Heart right ventricle (tissue), 16 donors: ENCODE measurements at regions not wholly inside any gene's neighbourhood (a gene's known extent, or its start where the extent isn't known, plus 50 kb on each side); places are given as distances from the start of the nearest gene placed in this dataset.

Experiments
- ATAC-seq, 8 donors: fragments of 200-7000 bp; cut with Tn5 transposase; one replicate each; pipeline ENCODE4 v1.9.1; 2020; ENCODE audit warnings: mild to moderate bottlenecking in 8 of 8, moderate library complexity in 8 of 8, moderate number of reproducible peaks in 1 of 8
- DNase-seq, 2 donors: peaks; one replicate each; pipeline ENCODE4 v3.0.0-alpha.2; 2020
- H3K27ac ChIP-seq, 10 donors: fragments of 200-600 bp; sonication (generic) in 2 of 10; one replicate each; pipeline versions ENCODE4 v1.5.0 to v1.8.0; 2020 to 2022; ENCODE audit warnings: mild to moderate bottlenecking in 3 of 10
- H3K27me3 ChIP-seq, 7 donors: fragments of 200-600 bp; one replicate each; pipeline ENCODE4 v1.8.0; 2021 to 2022; ENCODE audit warnings: mild to moderate bottlenecking in 2 of 7
- H3K36me3 ChIP-seq, 9 donors: fragments of 200-600 bp; sonication (generic) in 1 of 9; one replicate each; pipeline versions ENCODE4 v1.5.0 to v1.8.0; 2020 to 2022; ENCODE audit warnings: mild to moderate bottlenecking in 2 of 9
- H3K4me1 ChIP-seq, 9 donors: fragments of 200-600 bp; sonication (generic) in 1 of 9; one replicate each; pipeline versions ENCODE4 v1.5.0 to v1.8.0; 2020 to 2022; ENCODE audit warnings: mild to moderate bottlenecking in 4 of 9
- H3K4me3 ChIP-seq, 10 donors: fragments of 200-600 bp; sonication (generic) in 2 of 10; one replicate each; pipeline versions ENCODE4 v1.5.0 to v1.8.0; 2020 to 2022; ENCODE audit warnings: mild to moderate bottlenecking in 7 of 10, moderate library complexity in 2 of 10
- H3K9me3 ChIP-seq, 11 donors: fragments of 200-600 bp in 10 of 11; sonication (generic) in 2 of 11; one replicate each; pipeline versions ENCODE4 v1.5.0 to v1.8.0; 2013 to 2022; ENCODE audit warnings: mild to moderate bottlenecking in 2 of 11, control low read depth in 1 of 11, moderate library complexity in 1 of 11
- WGBS, 2 donors: extraction: QIAGEN DNeasy Blood & Tissue Kit; methylation state at CpG; one replicate each; pipeline ENCODE4 v1.1.7; 2013; ENCODE audit warnings: inconsistent platforms in 1 of 2; 5-methylcytosine and 5-hydroxymethylcytosine counted together
- intact Hi-C, 10 donors: fragments of 100-400 bp; cut with DNase I; formaldehyde crosslinking; loops; one replicate each; pipeline versions ENCODE4 v1.11.1 to v1.14.2; 2022
- TF ChIP-seq, protein P1 (sequence below), 9 donors: fragments of 200-600 bp; sonication (generic) in 2 of 9; IDR thresholded peaks; one replicate each; pipeline versions ENCODE4 v1.5.0 to v1.8.0; 2021 to 2022; ENCODE audit warnings: antibody characterized with exemption in 9 of 9, mild to moderate bottlenecking in 5 of 9, moderate library complexity in 1 of 9
- donor health status: Arrhythmogenic right ventricular cardiomyopathy.
- donor health status: ischemic (EF 13 %, LVEDD 7.1; RV severe dilation, severe dysfunction).
- donor health status: healthy with polysubstance abuse.
- donor health status: DM: no; HTN: yes; CAD: no.
- donor health status: DM: no; HTN: no; CAD: no.
- donor health status: ischemic (EF 25% LVEDD 6.9; RV normal size, moderate dysfunction).
- donor health status: ischemic (EF 25% LVEDD 5.7; RV mildly dilated, moderate dysfunction).
- donor health status: healthy.
- donor health status: DM: yes; HTN: yes; CAD: no.
- donor health status: Ischemic cardiomyopathy.
- donor health status: ischemic (EF 35%, LVEDD 5.7; RV mildly dilated, moderate dysfunction).
- donor health status: nonischemic (EF 11% LVEDD 7.7; RV severe dilation, severe dysfunction).
- donor health status: DM: yes; HTN: yes; CAD: no.
- donor health status: PGD.
- donor health status: ischemic (EF 29% LVEDD 5.4; RV normal size, mild dysfunction).
- donor health status: nonischemic (EF 23%, LVEDD 6.1; RV moderate dilation, normal function).

DNA sequence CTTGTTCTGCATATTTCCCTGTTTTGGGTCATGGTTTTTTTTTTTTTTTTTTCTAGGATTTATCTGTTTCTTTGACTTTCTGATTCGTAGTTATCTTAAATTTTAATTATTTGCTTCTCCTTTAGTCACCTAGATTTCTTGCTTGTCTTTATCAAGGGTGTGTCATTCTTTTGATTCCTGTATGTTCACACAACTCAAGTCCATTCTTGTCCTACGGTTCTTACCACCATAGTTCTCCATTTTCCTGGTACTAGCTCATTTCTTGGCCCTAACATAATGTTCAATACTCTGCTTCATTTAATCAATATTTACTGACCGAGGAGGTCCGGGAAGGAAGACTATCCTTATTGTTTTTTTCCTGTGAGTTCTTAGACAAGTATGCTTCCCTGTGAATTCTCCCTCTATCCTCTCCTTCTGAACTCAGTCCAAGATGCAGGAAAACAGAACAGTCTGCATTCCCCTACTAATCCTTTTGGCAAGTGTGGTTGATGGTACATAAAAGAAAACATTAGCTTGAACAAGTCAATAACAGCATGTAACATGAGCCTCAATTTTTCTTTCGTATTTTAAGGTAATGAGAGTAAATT, 1346.4 kb upstream of the SEL1L start:
- DNase-seq = no peak
- Histone ChIP-seq H3K27ac (no peak overlapping the region), H3K4me1 (no peaks in the 10 kb centered on the region), H3K4me3 (no peak overlapping the region), H3K36me3 (no peaks in the 10 kb centered on the region), H3K27me3 (no peaks in the 10 kb centered on the region), H3K9me3 (peaks cover 0 to 8% (median 0%) of the 10 kb centered on the region in 11 donors)
- 72 to 81% methylated on average over 5 of the region's 5 CpGs for WGBS, 2 donors
- intact Hi-C loops = no loop called here
- ATAC-seq = no peak
- TF ChIP-seq, protein P1, sequence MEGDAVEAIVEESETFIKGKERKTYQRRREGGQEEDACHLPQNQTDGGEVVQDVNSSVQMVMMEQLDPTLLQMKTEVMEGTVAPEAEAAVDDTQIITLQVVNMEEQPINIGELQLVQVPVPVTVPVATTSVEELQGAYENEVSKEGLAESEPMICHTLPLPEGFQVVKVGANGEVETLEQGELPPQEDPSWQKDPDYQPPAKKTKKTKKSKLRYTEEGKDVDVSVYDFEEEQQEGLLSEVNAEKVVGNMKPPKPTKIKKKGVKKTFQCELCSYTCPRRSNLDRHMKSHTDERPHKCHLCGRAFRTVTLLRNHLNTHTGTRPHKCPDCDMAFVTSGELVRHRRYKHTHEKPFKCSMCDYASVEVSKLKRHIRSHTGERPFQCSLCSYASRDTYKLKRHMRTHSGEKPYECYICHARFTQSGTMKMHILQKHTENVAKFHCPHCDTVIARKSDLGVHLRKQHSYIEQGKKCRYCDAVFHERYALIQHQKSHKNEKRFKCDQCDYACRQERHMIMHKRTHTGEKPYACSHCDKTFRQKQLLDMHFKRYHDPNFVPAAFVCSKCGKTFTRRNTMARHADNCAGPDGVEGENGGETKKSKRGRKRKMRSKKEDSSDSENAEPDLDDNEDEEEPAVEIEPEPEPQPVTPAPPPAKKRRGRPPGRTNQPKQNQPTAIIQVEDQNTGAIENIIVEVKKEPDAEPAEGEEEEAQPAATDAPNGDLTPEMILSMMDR (IDR thresholded peaks at IDR 0.05) = no peak

DNA sequence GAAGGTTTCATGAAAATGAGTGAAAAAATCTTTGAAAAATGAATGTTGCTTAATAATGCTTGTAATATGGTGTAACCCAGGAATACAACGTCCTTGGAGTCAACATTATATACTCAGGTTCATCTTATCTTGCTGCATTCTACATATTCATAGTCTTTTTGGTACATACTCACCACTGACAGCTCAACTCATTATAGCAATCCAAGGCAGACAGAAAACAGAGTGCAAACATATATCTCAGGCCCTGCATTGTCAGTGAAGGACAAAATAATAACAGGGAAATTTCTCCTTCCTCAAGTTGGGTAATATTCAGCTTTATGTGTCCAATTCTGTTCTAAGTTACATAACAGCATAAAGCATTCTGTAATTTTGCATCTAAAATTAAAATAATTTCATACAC, 1353.0 kb upstream of the SEL1L start:
- no peak for DNase-seq
- 32 to 45% methylated on average over 1 of the region's 1 CpG for WGBS, 2 donors
- Histone ChIP-seq H3K36me3 (no peaks in the 10 kb centered on the region), H3K9me3 (peaks cover 0 to 14% (median 0%) of the 10 kb centered on the region in 11 donors), H3K4me3 (no peak overlapping the region), H3K27me3 (no peaks in the 10 kb centered on the region), H3K4me1 (no peaks in the 10 kb centered on the region), H3K27ac (no peak overlapping the region)
- TF ChIP-seq, protein P1 (IDR thresholded peaks at IDR 0.05) = no peak
- intact Hi-C loops = no loop called here
- no peak for ATAC-seq

GRCh38 chr14:82889701-82890100, 1356.0 kb upstream of the SEL1L start:
- Histone ChIP-seq H3K27ac (no peak overlapping the region), H3K36me3 (no peaks in the 10 kb centered on the region), H3K4me1 (no peaks in the 10 kb centered on the region), H3K4me3 (no peak overlapping the region), H3K9me3 (peaks cover 0 to 6% (median 0%) of the 10 kb centered on the region in 11 donors), H3K27me3 (no peaks in the 10 kb centered on the region)
- intact Hi-C loops = no loop called here
- TF ChIP-seq, protein P1 (IDR thresholded peaks at IDR 0.05) = no peak
- DNase-seq (no peak), ATAC-seq (no peak)

DNA sequence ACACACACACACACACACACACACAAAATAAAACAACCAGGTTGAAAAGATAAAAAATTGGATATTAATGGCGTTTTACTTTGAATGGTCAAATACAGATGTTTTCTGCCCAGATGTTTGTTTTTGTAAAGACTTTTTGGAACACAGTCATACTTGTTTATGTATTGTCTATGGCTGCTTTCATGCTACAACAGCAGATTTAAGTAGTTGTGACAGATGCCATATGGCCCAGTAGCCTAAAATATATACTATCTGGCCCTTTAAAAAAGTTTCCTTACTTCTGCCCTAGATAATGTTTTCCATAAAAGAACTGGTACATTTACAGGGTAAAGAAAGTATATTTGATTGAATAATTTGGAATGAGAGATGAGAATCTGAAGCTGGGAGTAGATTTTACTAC, 1362.8 kb upstream of the SEL1L start:
- Histone ChIP-seq H3K4me3 (no peak overlapping the region), H3K27ac (no peak overlapping the region), H3K27me3 (no peaks in the 10 kb centered on the region), H3K4me1 (no peaks in the 10 kb centered on the region), H3K36me3 (no peaks in the 10 kb centered on the region), H3K9me3 (peaks cover 0 to under 1% (median 0%) of the 10 kb centered on the region in 11 donors)
- WGBS, 2 donors = 73 to 79% methylated on average over 1 of the region's 1 CpG
- TF ChIP-seq, protein P1 (IDR thresholded peaks at IDR 0.05) = no peak
- no peak for DNase-seq
- ATAC-seq = no peak
- intact Hi-C loops = no loop called here
